CD4-positive, alpha-beta T cell treated with Interleukin-2 at 100 ng/mL for 4 hours (primary cell): ENCODE measurements at regions not wholly inside any gene's neighbourhood (a gene's known extent, or its start where the extent isn't known, plus 50 kb on each side); places are given as distances from the start of the nearest gene placed in this dataset.

Experiments used
- DNase-seq: peaks from one replicate; pipeline ENCODE4 v3.0.0-alpha.2; 2020; ENCODE audit warnings: low spot score

DNA sequence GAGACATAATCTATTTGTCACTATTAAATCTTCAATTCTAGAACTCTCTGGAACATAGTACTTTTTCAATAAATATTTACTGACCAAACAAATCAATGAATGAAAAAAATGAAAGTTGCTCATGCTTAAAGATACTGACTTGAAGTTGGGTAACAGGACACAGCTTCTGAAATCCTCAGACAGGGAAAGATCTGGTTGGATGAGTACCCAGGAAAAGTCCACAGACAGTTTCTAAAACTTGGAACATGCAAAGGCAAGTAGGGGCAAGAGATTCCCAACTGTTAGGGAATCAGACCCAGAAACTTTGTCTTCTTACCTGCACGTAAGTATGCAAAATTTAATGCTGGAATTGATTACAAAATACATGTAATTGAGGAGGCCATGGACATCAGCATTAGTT is 366.2 kb downstream of the ACTL7B start:
- no peak for DNase-seq

DNA sequence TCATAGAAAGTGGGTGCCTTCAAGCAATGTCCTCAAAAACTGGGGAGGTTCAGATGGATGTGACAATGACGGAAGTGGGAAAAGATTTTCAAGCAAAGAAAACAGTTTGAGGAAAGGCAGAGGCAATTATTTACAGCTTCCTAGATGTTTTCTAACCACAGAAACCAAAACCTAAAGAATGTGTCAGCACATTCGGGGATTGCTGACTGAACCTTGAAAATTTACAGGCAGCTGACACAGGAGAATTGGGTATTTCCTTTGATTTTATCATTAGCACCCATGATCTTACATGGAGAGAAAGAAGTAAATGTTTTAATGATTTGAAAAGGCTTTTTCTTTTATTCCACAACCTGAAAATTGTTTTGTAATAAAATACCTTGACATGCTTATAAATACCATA is 369.0 kb downstream of the ACTL7B start:
- no peak for DNase-seq

DNA sequence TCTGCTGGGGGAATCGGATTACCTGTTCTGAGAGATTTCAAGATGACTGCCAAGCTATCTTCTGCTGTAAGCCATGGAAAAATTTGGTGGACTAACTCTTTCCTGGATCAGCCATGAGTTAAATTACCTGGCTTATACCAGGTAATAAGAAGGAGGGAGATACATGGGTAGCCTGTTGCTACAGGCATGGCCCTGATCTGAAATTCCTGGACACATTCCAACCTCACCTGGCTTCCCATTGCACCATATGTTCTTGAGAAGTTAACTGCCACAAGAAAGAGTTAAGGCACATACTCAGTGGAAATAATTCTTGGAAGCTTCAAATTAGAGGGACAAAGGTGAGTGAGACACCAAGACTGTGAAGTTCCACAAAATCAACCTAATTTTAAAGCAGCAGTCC is 371.3 kb downstream of the ACTL7B start:
- no peak for DNase-seq

DNA sequence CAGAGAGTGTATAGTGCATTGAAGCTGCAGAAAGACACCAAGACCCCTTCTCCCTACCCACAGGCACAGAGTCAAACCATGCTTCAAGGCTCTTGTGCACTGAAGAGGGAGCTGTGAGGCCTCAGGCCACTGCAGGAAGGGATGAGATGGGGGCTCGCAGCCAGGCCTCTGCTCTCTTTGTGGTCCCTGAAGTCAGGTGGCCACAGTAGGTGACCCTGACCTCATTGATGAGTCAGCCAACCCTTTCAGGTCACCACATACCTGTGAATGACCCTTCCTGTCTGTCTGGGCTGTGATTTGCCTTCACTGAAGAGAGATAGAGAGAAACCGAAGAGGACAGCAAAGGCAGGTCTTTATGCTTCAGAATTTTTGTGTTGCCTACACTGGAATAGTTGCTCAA is 372.1 kb downstream of the ACTL7B start:
- no peak for DNase-seq

DNA sequence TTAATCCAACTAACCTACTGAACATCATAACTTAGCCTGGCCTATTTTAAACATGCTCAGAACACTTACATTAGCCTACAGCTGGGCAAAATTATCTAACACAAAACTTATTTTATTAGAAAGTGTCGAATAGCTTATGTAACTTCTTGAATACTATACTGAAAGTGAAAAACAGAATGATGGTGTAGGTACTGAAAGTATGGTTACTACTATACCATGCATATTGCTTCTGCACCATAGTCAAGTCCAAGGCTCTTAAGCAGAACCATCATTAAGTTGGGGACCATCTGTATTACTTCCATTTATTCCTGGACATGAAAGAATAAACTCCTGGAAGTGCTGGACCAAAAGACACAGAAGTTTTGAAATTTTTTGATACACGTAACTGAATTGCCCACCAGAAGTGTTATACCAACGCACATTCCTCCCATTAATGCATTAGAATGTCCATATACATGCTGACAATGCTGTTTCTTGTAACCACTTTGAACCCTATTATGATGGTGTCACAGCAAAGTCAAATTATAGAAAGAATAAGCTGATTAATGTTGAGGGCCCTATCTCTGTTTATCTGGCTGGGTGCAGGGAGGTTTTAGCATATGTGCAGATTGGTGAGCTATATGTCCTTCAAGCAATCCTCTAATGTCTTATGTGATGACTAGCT is 375.7 kb downstream of the ACTL7B start:
- DNase-seq = no peak

DNA sequence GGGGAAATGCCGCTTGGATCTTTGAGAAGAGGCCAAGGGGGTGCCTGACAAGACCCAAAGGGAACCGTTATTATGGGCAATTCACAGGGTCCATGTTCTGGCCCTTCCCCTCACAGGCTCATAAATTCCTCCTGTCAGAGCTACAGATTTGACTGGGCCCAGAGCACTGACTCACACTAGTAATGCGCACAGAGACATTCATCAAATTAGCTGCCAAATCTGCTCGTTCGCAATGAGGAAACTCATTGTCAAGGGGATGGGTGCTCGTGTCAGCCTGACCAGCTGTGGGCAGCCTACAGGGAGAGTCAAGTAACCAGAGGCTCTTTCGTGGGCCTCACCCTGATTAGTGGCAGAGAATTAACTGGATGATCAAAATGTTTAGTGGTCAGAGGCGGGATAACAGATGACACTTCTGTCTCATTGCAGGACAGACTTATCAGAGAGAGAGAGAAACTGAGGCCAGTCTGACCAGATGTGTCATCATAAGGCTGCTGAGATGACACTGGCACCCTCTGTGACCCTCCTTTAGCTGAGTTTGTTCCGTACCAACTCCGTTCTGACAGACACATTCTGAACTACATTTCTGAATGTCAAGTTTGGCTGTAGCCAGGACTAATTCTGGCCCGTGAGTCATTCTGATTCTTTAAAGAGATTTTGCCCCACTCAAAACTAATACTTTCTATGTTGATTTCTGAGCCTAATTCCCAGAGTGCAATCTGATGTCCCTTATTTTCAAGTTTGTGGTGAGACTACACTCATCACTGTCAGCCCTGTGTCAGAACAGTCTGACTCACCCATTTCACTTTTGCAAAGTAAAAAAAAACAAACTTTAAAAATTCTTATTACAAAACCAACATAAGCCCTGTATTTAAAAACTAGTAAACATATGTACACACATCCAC is 377.1 kb downstream of the ACTL7B start:
- DNase-seq = no peak

DNA sequence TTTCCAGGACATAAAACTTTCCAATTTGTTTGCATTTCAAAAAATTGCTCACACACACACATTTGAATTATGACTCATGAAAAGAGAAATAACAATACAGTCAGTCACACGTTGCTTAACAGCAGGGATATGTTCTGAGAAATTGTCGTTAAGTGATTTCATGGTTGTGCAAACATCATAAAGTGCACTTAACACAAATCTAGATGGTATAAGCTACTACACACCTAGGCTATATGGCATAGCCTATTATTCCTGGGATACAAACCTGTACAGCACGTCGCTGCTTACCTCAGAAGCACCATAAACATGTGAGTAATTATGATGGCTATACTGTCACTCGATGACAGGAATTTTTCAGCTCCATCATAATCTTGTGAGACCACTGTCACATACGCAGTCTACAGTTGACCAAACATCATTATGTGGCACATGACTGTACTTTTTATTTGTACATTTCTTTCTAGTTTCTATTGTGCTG is 378.2 kb downstream of the ACTL7B start:
- no peak for DNase-seq

DNA sequence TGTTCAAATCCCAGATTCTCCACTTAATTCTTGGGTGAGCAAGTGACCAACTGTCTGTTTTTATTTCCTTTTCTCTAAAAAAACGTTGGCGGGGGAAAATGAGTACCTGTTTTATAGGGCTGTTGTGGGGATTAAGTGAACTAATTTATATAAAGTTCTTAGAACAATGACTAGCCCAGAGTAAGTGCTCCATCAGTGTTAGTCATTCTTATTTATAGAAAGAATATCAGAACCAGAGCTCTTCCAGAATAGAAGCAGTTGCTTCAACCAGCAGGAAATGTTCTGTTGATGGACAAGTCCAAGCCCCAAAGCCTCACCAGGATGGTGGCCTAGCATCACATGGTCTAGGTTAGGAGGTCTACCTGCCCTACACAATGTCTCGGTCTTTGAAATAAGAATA is 379.2 kb downstream of the ACTL7B start:
- no peak for DNase-seq

DNA sequence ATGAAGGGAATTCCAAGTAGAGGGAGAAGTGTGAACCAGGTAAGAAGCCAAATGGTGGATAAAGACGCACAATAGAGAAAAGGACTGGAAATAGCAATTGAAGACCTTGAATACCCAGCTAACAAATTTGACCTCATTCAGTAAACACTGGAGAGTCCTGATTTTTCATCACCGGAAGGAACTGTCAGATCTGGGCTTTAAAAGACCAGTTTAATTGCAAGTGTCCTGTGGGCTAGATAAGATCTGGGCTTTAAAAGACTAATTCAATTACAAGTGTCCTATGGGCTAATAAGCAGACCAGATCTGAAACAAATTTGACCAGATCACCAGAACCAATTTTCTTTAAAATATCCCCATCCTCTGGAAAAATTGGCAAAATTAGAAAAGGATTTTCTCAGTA is 380.0 kb downstream of the ACTL7B start:
- no peak for DNase-seq

DNA sequence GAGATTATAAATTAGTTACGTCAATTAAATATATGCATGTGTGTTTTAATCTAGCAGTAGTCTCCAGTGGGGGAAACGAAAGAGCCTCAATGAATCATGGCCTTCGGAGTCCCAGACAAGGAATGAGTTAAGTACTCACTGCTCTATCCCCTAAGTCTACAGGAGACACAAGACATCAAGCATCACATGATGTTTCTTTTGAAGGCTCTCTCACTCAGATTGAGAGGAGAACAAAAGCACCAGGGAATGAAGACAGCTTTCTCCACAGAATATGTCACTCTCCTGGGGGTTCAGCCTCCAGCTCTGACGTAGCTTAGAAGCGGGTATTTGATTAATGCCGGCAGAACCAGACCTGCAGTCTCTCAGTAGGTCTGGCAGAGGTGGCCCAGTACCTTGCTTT is 381.4 kb downstream of the ACTL7B start:
- no peak for DNase-seq

DNA sequence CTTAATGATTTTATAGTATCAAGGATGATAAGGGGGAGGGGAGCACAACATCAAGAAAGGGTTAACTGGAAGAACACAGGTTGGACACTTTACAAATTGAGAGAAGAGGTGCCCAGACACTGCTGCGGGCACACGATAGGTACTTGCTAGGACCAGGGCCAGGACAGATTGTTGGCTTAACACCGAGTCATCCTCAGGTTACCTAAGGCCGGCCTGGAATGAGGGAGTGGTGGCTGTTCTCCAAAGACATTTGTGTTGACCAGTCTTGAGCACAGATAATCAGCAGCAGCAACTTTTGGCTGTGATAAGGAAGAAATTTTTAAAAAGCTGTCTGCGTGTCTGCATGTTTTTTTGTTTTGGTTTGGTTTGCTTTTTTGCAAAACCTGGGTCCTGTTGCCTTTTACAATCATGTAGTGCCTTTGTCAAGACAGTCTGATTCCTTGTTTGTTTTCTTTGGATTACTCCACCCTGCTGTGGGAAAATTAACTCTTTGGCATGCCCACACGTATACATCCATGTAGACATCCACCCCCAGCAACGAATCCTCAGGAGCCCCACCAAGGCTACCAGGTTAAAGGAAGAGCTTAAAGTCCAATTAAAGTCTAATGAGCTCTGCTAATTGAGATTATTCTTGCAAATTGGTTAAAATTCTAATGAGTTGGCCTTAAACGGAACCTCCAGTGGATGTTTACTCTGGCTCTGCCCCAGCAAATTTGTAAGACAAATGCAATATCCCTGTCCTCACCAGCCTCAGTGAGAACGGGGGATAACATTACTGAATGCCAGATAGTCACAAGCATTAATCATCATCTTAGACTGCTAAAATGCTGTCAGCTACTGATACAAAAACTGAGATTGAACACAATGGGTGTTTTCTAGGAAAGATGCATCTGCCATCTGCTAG is 382.3 kb downstream of the ACTL7B start:
- no peak for DNase-seq

DNA sequence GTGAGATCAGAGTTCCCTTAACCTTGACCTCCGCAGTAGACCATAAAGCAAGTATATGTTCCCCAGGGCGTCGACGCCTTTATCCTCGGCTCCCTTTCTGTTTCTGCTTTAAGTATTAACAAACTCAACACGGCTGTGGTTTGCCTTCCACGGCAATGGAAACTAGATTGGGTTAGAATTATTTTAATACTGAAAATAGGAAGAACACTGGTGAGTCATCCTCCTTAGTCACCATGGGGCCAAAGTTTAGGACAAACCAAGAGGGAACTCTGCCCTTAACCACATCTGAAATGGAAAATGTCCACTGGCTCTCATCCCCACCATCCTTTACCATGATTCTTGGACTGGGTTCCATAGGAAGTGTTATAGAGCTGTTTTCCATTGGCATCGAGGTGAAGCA is 386.1 kb downstream of the ACTL7B start:
- DNase-seq = peak; percentile 2

DNA sequence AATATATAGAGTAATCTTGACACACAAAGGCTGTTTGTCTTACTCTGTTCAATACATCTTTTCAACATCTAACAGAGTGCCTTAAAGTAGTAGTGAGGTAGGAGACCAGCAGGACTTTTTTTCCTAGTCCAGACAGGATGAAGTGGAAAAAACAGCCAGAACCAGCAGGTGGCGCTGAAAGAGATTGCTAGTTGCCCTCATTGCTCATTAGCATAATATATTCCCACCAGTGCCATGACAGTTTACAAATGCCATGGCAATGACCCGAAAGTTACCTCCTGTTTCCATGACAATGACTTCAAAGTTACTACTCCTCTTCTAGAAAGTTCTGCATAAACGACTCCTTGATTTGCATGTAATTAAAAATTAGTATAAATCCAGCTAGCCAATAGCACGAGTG is 387.4 kb downstream of the ACTL7B start:
- DNase-seq = no peak

DNA sequence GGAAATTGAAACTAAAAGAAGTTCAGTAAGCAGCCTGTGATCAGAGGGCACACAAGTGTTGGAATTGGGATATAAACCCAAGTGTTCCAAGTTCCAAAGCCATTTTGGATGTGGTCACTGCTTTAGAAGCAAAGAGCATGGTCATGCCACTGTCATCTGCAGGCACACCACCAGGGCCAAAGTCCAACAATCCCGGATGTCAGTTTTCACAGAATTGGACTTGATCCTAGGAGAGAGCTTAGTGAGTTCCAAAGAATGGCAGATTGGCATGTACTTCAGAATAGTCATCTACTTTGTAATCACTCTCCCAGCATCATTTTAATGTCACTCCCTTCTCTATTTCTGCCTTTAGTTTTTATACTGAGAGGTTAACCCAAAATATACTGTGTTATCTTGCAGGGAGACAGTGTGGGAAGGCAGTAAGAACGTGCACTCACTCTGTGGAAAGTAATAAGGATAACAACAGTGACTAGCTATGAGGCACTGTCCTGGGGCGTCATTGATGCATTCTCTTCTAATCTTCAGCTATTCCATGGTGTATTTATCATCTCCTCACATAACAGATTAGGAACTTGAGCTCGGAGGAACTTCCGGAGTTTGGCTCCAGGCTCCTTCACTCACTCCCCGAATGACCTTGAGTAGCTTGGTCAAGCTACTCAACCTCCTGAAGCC is 388.0 kb downstream of the ACTL7B start:
- DNase-seq = no peak

DNA sequence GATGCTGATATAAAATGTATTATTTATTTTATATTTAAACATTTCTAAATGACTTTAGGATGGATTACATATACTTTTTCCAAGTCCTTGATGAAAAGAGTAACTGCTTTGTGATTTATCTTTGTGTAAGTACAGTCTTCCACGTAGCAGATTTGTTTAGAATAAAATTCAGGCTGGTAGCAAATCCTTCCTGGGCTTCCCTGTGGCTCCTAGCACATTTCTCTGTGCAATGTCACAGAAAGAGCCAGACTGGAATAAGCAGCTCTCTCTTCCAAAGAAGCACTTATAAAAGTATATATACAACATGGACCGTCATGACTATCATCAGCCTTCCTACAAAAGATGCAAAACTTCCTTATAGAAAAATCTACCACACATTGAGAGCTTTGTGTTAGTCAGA is 388.6 kb downstream of the ACTL7B start:
- no peak for DNase-seq

DNA sequence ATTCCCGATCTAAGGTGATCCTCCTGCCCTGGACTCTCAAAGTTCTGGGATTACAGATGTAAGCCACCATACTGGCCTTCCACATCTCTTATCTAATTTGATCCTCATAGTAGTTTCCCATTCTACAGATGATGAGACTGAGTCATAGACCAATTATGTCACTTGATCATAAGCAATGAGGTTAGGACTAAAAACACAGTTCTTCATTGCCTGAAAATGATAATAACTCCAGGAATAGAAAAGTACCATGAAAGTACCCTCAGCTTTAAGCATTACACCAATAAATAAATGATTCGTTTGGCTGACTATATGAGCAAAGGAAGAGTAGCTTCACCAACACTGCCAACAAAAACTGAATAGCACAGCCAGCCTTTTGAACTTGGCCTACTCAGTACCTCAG is 389.5 kb downstream of the ACTL7B start:
- no peak for DNase-seq

DNA sequence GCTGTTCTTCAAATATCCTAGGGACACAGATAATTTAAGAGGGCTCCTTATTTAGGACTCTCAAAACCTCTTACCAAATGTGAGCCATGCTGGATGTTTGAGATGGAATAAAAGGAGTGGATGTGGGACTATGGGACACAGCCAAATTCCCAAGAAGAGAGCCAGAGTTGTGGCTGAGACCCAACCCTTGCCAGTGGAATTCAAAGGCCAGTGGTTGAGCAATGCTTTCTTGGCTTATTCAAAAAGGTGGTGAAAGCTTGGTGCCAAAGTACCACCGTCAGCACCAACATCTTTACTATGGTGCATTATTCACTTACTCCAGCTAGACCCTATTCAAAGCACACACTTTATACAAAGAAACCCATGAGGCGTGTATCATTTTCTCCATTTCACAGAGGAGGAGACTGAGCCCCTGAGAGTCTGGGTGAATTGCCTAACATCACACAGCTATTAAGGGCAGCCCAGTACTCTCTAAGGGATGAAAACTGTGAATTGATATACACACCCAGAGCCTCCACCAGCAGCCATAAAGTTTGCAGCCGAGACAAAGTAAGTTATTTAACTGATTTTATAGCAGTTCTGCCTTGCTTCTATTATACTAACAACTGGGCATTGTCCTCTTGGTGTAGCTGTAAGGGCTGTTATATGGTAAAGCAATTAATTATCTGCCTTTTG is 391.7 kb downstream of the ACTL7B start:
- DNase-seq = no peak

DNA sequence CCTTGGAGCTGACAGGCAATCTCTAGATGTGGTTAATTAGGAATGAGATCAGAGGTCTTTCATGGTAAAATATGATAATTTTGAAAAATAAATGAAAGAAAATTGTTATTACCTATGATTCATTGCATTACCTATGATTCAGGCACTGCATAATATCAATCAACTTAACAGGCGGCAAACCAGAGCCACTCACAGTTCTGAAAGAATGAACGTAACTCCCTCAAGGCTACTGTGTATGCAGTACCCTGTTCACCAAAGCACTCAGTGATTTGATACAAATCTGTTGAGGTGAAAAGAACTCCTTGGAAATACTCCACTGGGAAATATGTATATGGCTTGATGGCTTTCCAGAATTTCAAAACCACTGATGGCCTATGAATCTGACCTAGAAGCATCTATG is 398.9 kb downstream of the ACTL7B start:
- no peak for DNase-seq

DNA sequence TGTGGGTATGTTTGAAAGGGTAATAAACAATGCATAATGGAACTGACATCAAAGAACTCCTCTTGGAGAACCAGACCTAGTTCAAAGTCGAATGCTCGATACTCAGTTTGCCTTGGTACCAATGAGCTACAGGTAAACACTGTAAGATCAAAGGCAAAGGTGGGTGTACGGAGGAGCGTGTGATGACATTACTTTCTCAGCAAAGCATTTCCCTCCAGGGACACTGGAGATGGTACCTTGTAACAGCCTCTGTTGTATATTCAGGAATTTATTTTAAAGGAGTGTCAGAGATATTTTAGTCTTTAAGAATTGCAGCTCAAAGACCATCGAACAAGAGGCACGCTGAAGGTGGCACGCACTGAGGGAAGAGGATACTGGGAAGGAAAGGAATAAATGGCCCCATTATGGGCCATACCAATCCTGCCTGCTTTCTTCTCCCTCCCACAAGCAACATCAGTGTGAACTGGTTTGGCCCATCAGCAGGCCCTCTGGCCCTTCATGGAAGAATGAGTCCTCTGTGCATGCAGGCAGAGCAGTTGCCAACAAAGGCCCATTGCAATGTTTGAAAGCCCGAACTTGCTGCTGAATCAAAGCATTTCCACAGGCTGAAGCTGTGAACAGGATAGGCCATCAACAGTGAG is 410.2 kb downstream of the ACTL7B start:
- no peak for DNase-seq

DNA sequence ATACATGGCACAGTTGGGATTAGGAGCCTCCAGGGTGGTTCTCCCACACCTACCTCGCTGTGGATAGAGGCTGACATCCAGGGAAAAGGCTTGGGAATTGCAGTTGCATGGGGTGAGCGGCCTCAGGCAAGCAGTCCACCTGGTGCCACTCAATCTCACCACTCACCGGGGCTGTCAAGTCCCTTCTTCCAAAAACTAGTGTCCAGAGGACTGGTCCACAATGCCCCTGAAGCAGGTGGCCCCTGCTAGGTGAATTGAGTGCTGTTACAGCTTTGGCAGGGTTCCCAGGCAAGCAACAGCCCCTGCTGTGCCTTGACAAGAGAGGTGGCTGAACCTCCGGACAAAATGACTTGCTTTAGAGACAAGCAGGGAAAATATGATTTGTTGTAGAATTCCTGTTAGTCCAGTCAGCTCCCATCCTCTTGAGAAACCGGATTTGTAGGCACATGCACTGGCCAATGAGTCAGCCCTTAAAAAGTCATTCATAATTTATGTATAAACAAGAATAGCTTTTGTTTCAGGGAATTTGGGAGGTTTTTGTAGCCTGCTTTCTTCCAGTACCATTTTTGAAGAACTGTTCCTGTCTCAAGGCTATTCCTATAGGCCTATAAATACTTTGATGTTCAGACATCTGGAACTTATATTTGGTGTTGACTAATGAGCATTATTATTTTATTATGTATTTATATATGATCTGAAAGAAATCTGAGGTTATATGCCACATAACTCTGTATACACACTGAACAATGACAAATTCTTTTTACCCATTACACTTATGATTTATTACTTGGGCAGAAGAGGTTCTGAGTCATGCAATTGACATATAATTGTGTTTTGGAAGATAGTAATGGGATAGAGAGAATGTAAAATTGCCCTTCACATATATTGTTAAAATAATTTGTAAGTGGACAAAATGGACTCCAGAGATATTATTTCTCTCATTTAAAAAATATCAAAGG is 411.1 kb downstream of the ACTL7B start:
- no peak for DNase-seq
